BLaER1 (cell line): ENCODE measurements at regions not wholly inside any gene's neighbourhood (a gene's known extent, or its start where the extent isn't known, plus 50 kb on each side); places are given as distances from the start of the nearest gene placed in this dataset.

Experiments used
- H3K27ac ChIP-seq: shearing (Covaris generic); formaldehyde crosslinking; 2 replicates; pipeline ENCODE4 v1.8.1; 2022
- H3K27me3 ChIP-seq: shearing (Covaris generic); formaldehyde crosslinking; 2 replicates; pipeline ENCODE4 v1.8.1; 2022
- H3K36me3 ChIP-seq: shearing (Covaris generic); formaldehyde crosslinking; 2 replicates; pipeline ENCODE4 v1.8.1; 2022
- H3K4me1 ChIP-seq: shearing (Covaris generic); formaldehyde crosslinking; 2 replicates; pipeline ENCODE4 v1.8.1; 2022
- H3K4me2 ChIP-seq: shearing (Covaris generic); formaldehyde crosslinking; 2 replicates; pipeline ENCODE4 v1.8.1; 2022
- H3K4me3 ChIP-seq: shearing (Covaris generic); formaldehyde crosslinking; 2 replicates; pipeline ENCODE4 v1.8.1; 2022
- H3K9ac ChIP-seq: shearing (Covaris generic); formaldehyde crosslinking; 2 replicates; pipeline ENCODE4 v1.8.1; 2022
- H3K9me3 ChIP-seq: shearing (Covaris generic); formaldehyde crosslinking; 2 replicates; pipeline ENCODE4 v1.8.1; 2022
- H4K20me1 ChIP-seq: shearing (Covaris generic); formaldehyde crosslinking; 2 replicates; pipeline ENCODE4 v1.8.1; 2022
- Cebpa-rat ChIP-seq: shearing (Covaris generic); IDR thresholded peaks from 2 replicates; pipeline ENCODE4 v1.8.1; 2022

DNA sequence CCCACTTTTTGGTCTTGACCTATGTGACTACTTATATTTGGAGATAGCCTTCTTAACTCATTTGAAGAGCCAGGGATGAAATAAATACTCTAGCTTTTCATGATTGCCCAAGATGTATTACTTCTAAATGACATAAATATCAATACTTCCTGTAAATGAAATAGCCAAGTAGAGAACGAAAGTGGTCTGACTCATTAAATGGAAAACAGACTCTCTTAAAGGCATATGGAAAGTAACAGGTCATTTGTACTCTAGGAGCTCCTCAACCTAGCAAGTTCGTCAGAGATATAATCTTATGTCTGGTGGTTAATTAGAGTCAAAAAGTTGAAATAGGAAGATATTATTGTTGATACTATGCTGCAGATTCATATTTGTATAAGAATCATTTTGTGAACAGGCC is 1105.4 kb downstream of the TUSC7 start:
- Histone ChIP-seq H4K20me1 (no peaks in the 10 kb centered on the region), H3K4me1 (no peaks in the 10 kb centered on the region), H3K9me3 (no peaks in the 10 kb centered on the region), H3K4me3 (no peak overlapping the region), H3K9ac (no peak overlapping the region), H3K4me2 (no peak overlapping the region), H3K27ac (no peak overlapping the region), H3K27me3 (no peaks in the 10 kb centered on the region), H3K36me3 (no peaks in the 10 kb centered on the region)
- TF ChIP-seq Cebpa-rat = no peak

DNA sequence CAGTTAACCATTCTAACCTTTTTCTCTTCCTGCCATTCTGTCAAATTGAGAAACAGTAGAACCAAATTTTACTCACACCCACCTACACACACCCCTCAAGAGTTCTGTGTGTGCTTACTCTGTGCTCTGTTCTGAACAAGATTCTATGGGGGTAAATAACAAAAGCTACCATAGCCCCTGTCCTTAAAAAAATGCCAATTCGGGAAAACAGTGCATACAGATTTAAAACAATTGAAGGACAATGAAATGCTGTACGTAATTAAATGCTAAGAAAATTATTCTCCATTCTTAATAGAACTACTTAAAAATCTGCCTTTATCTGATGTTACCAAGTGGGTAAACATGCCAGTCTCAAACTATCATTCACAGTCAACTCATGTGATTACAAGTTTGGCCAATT is 1107.5 kb downstream of the TUSC7 start:
- H3K4me1 ChIP-seq = no peaks in the 10 kb centered on the region
- no peaks in the 10 kb centered on the region for H3K9me3 ChIP-seq
- H3K4me3 ChIP-seq = no peak overlapping the region
- no peaks in the 10 kb centered on the region for H4K20me1 ChIP-seq
- no peaks in the 10 kb centered on the region for H3K27me3 ChIP-seq
- H3K27ac ChIP-seq = no peak overlapping the region
- H3K4me2 ChIP-seq = no peak overlapping the region
- TF ChIP-seq Cebpa-rat = no peak
- H3K9ac ChIP-seq = no peak overlapping the region
- H3K36me3 ChIP-seq = no peaks in the 10 kb centered on the region

DNA sequence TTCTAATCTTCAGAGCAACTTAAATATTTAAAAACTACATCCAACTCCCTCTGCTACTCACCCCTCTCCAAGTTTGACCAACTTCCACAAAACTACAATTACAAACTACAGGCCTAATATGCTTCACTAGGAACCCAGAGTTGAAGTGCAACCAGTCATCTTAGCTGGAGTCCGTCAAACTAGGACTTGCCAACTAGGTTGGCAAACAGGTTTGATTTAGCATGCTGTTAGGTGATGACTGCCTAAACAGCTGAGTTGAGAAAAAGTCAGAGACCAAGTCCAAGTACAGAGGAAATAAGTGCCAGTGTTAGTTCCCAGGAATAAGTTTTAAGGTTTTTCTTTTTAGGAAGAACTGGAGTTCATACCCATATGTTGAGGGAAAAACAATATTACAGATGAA is 1109.0 kb downstream of the TUSC7 start:
- H3K9ac ChIP-seq = no peak overlapping the region
- H3K36me3 ChIP-seq = no peaks in the 10 kb centered on the region
- no peaks in the 10 kb centered on the region for H3K27me3 ChIP-seq
- no peak overlapping the region for H3K27ac ChIP-seq
- no peak overlapping the region for H3K4me2 ChIP-seq
- H3K4me1 ChIP-seq = no peaks in the 10 kb centered on the region
- TF ChIP-seq Cebpa-rat = no peak
- no peak overlapping the region for H3K4me3 ChIP-seq
- H3K9me3 ChIP-seq = no peaks in the 10 kb centered on the region
- no peaks in the 10 kb centered on the region for H4K20me1 ChIP-seq

DNA sequence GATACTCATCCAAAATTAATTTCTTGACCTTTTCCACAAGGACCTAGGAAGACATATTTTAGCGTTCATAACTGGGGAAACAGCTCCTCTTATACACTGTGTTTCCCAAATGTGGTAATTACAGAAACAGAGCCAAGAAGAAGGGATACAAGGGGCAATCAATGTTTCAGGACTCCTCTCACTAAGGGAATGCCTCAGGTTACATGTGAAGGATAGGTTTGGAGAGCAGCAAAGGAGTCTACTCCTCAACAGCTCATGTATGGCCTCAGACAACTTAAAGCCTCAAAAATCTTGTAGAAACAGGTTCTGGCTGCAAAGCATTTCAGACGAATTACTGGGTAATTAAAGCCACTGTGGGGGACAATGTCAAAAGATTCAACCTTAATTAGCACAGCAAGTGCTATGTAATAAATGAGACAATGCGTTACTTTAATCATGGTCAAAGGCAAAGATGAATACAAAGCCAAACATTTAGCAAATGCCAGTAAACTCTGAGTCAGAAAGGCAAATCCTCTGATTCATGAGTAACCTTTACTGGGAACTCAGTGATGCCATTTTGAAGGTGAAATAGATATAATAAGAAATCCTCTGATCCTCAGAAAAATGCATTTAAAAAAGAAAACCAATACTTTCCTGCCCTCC is 1111.2 kb downstream of the TUSC7 start:
- H3K27ac ChIP-seq = no peak overlapping the region
- no peaks in the 10 kb centered on the region for H3K27me3 ChIP-seq
- H3K9me3 ChIP-seq = no peaks in the 10 kb centered on the region
- H3K4me1 ChIP-seq = no peaks in the 10 kb centered on the region
- H3K4me3 ChIP-seq = no peak overlapping the region
- H3K36me3 ChIP-seq = no peaks in the 10 kb centered on the region
- H3K9ac ChIP-seq = no peak overlapping the region
- TF ChIP-seq Cebpa-rat = no peak
- no peak overlapping the region for H3K4me2 ChIP-seq
- H4K20me1 ChIP-seq = no peaks in the 10 kb centered on the region

DNA sequence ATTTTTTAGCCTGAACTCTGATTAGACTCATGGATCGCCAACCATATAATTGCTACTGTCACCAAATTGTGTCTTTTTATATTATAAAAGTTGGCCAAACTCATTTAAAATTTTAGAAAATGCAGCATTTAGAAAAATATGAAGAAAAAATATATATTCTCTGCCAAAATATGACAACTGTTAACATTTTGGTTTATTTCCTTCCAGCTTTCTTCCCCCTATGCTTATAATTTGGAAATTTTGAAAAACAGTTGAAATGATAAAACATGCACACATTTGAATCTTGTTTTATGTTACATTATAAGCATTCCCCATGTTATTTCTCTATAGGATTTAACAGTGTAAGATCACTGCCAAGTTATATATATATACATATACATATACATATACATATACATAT is 1112.8 kb downstream of the TUSC7 start:
- no peak for TF ChIP-seq Cebpa-rat
- Histone ChIP-seq H3K9me3 (no peaks in the 10 kb centered on the region), H3K9ac (no peak overlapping the region), H3K36me3 (no peaks in the 10 kb centered on the region), H3K27me3 (no peaks in the 10 kb centered on the region), H3K27ac (no peak overlapping the region), H4K20me1 (no peaks in the 10 kb centered on the region), H3K4me3 (no peak overlapping the region), H3K4me2 (no peak overlapping the region), H3K4me1 (no peaks in the 10 kb centered on the region)

DNA sequence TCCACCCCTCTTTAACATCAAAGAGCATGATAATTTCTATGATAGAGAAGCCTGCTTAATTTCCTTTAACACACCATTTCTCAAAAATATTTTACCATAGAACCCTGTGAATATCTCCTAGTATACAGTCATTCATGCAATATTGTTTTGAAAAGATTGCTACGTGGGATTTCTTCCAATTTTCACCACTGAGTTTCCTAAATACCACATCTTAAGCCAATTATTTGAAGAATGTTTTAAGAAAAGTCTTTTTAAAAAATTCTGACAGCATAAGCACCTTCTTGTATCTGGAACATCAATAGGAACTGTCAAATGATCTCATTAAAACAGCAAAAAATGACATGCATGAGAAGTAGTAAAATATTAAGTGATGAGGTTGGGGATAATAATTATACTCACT is 1126.7 kb downstream of the TUSC7 start:
- TF ChIP-seq Cebpa-rat = no peak
- no peaks in the 10 kb centered on the region for H3K9me3 ChIP-seq
- no peaks in the 10 kb centered on the region for H4K20me1 ChIP-seq
- H3K4me1 ChIP-seq = no peaks in the 10 kb centered on the region
- H3K27ac ChIP-seq = no peak overlapping the region
- H3K27me3 ChIP-seq = no peaks in the 10 kb centered on the region
- H3K4me2 ChIP-seq = no peak overlapping the region
- no peak overlapping the region for H3K9ac ChIP-seq
- no peak overlapping the region for H3K4me3 ChIP-seq
- H3K36me3 ChIP-seq = no peaks in the 10 kb centered on the region

DNA sequence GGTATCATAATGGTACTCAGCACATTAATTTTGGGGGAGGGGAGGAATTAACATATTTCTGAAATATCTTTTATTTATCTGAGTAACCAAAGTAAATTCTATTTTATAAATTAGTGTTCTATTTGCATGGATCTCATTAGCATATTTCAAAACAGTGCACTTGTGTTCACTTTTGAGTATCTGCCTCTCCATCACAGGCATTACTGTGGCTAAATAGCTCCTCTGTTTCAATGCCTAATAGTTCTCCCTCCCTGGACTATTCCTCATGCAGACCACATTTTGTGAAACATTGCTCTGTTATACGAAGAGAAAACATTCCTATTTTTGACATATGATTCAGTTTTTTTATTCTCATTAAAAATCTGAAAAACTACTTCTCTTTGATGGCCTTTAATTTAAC is 1127.8 kb downstream of the TUSC7 start:
- Histone ChIP-seq H3K4me2 (no peak overlapping the region), H3K9me3 (no peaks in the 10 kb centered on the region)
- TF ChIP-seq Cebpa-rat = no peak

DNA sequence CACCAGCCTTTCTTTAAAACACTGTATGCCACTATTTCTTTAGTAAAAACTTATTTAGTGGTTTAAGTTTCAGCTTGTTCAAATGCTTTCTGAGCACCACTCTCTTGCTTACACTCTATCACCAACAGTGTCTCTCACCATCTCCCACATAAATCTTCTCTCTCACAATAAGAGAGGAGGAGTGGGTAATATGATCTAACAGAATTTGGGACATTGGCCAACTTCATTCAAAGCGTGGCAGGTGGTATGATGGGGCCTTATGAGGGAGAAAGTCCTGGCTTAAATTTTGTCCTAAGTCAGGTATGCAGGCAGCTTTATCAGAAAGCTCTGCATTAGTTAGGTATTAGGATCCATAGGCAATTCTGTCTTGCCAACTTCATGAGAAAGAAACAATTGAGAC is 1132.5 kb downstream of the TUSC7 start:
- no peak overlapping the region for H3K27ac ChIP-seq
- H3K4me3 ChIP-seq = no peak overlapping the region
- no peaks in the 10 kb centered on the region for H3K9me3 ChIP-seq
- H3K4me1 ChIP-seq = peaks cover 11% of the 10 kb centered on the region
- no peak overlapping the region for H3K9ac ChIP-seq
- no peaks in the 10 kb centered on the region for H3K27me3 ChIP-seq
- no peaks in the 10 kb centered on the region for H3K36me3 ChIP-seq
- H4K20me1 ChIP-seq = no peaks in the 10 kb centered on the region
- TF ChIP-seq Cebpa-rat = no peak
- no peak overlapping the region for H3K4me2 ChIP-seq

More for the DNA sequence above, 1127.8 kb downstream of the TUSC7 start:
- Histone ChIP-seq H3K4me1 (no peaks in the 10 kb centered on the region), H4K20me1 (no peaks in the 10 kb centered on the region), H3K27me3 (no peaks in the 10 kb centered on the region), H3K27ac (no peak overlapping the region), H3K9ac (no peak overlapping the region), H3K36me3 (no peaks in the 10 kb centered on the region), H3K4me3 (no peak overlapping the region)

DNA sequence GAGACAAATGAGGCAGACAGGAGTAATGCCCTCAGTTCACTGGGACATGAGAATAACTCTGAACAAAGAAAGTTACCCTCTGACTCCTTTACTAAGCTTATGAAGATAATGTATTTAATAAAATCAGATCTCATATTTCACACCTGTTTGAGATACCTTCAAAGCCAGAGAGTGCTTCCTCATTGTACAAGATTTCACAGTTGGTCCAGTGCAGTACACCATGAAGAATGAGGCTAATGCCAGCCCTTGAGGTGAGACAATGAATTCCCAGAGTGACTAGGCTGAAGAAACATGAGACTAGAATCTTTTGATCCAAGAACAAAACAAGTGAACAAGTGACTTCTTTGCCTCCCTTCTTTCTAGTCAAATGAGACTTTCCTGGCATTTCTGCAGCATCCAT is 1133.8 kb downstream of the TUSC7 start:
- Histone ChIP-seq H3K36me3 (no peaks in the 10 kb centered on the region), H3K4me2 (no peak overlapping the region), H3K4me1 (peaks cover 17% of the 10 kb centered on the region), H3K9me3 (no peaks in the 10 kb centered on the region), H3K27ac (no peak overlapping the region), H3K27me3 (no peaks in the 10 kb centered on the region), H3K4me3 (no peak overlapping the region), H4K20me1 (no peaks in the 10 kb centered on the region), H3K9ac (no peak overlapping the region)
- TF ChIP-seq Cebpa-rat = no peak

DNA sequence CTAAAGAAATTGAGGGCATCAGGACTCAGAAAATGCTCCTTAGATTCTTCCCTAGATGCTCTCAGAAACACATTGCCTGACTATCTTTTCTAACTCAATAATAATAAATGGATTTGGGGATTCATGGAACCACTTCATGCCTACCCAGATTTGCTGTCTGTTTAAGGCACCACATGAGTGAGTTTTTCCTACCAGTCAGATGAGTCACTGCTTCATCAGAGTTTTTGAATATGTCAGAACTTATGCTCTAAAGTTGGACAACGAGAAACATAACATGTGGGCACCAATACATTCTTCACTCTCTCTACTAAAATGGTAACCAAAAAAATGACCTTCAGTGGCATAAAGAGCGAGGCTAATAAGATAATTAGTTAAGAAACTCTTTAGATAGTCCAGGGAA is 1135.1 kb downstream of the TUSC7 start:
- TF ChIP-seq Cebpa-rat = no peak
- no peaks in the 10 kb centered on the region for H3K9me3 ChIP-seq
- H3K9ac ChIP-seq = no peak overlapping the region
- no peaks in the 10 kb centered on the region for H4K20me1 ChIP-seq
- no peak overlapping the region for H3K27ac ChIP-seq
- no peaks in the 10 kb centered on the region for H3K36me3 ChIP-seq
- no peak overlapping the region for H3K4me2 ChIP-seq
- no peak overlapping the region for H3K4me3 ChIP-seq
- H3K27me3 ChIP-seq = no peaks in the 10 kb centered on the region
- peaks cover 17% of the 10 kb centered on the region for H3K4me1 ChIP-seq

DNA sequence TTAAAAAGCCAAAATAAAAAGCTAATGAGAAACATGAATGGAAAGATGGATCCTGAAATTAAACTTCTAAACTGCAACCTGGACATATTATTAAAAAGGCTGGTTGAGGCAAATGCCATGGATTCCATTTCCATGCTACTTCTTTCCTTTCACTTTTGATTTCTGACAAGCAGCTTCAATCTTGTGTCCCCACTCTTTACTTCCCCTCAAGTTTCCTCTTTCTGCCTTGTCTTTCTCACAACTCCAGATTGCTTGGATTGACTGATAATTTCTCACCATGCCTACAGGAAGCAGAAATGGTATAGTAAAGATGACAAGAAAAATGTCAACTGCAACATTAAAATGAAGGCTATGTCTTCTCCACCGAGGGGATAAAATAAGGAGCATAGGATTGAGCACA is 1136.7 kb downstream of the TUSC7 start:
- H3K9ac ChIP-seq = no peak overlapping the region
- no peak for TF ChIP-seq Cebpa-rat
- peak overlapping the region; percentile 22 for H3K4me2 ChIP-seq
- H4K20me1 ChIP-seq = no peaks in the 10 kb centered on the region
- H3K27ac ChIP-seq = no peak overlapping the region
- H3K4me3 ChIP-seq = no peak overlapping the region
- H3K4me1 ChIP-seq = peaks cover 17% of the 10 kb centered on the region
- no peaks in the 10 kb centered on the region for H3K9me3 ChIP-seq
- no peaks in the 10 kb centered on the region for H3K36me3 ChIP-seq
- H3K27me3 ChIP-seq = no peaks in the 10 kb centered on the region
